ENCODE measurements at regions not wholly inside any gene's neighbourhood (a gene's known extent, or its start where the extent isn't known, plus 50 kb on each side); places are given as distances from the start of the nearest gene placed in this dataset.

DNA sequence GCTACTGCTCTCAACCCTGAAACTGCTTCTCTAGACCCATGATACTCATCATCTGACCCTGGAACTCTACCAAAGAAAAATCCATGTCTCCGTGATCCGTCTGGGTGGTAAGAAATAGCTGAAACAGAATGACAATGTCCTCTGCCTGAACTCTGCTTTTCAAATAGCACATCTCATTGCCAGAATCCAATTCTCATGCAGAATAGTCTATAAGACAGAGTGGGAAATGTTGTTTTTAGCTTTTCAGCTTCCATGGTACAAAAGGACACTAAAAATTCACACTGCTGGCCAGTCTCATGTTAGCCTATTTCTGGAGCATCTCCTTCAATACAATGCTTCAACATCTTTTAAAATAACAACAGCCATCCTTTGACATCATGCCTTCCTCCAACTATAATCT is 1355.8 kb upstream of the PRMT6 start:
- FAIRE-seq: no peak
- no peak for DNase-seq (ENCODE audit: low spot score)

- DNase-seq (ENCODE audit: low spot score): no peak
- no peak for FAIRE-seq
These were observed 1332.2 kb upstream of the PRMT6 start for GRCh38 chr1:105724286-105724685.

- DNase-seq (ENCODE audit: low spot score) (no peak), FAIRE-seq (no peak)
These were observed 1325.8 kb upstream of the PRMT6 start for GRCh38 chr1:105730701-105731100.

GRCh38 chr1:105736349-105736748 is 1320.1 kb upstream of the PRMT6 start:
- DNase-seq (ENCODE audit: low spot score): no peak
- FAIRE-seq: no peak

- FAIRE-seq (no peak), DNase-seq (ENCODE audit: low spot score) (no peak)
These were observed 1276.7 kb upstream of the PRMT6 start for GRCh38 chr1:105779727-105780126.

DNA sequence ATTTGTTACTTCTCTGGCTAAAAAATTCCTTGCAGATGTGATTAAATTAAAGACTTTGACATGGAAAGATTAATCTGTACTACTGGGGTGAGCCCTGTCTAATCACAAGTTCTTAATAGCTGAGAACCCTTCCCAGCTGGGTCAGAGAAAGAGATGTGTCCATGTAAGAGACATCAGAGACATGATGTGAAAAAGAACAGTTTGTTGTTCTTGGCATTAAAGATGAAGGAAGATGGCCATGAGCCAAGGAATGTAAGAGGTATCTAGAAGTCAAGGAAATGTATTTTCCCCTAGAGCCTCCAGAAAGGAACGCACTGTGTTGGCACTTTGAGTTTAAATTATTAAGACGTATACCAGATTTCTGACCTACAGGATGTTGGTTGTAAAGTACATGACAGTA is 1271.5 kb upstream of the PRMT6 start:
- no peak for FAIRE-seq
- no peak for DNase-seq (ENCODE audit: low spot score)

DNA sequence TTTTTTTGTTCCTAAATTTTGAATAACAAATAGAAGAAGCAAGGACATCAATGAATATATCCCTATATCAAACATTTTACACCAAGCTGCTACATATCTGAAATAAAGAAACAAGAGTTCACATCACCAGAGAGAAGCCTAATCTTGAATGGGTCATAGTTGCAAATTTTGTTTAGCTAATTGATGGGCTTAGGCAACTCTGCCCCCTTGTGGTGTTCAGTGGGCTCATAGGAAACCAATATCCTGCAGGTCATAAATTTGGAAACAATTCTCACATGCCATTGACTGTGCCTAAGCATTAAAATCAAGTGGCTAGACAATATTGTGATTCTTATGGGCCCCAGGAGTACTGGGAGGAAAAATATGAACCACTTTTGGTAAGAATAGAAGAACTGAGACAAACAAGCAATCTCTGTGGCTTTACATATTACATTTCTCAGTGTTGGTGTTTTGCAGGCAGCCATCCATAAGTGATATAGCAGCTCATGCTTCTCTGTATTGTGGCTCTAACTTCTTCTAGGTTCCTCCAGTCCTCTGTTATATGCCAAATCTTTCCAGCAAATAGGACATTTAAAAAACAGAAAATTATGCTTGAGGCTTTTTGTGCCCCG is 1262.8 kb upstream of the PRMT6 start:
- DNase-seq (ENCODE audit: low spot score): peak; percentile 26
- FAIRE-seq: no peak

GRCh38 chr1:105795741-105796140 is 1260.7 kb upstream of the PRMT6 start:
- DNase-seq (ENCODE audit: low spot score) (no peak), FAIRE-seq (no peak)

DNA sequence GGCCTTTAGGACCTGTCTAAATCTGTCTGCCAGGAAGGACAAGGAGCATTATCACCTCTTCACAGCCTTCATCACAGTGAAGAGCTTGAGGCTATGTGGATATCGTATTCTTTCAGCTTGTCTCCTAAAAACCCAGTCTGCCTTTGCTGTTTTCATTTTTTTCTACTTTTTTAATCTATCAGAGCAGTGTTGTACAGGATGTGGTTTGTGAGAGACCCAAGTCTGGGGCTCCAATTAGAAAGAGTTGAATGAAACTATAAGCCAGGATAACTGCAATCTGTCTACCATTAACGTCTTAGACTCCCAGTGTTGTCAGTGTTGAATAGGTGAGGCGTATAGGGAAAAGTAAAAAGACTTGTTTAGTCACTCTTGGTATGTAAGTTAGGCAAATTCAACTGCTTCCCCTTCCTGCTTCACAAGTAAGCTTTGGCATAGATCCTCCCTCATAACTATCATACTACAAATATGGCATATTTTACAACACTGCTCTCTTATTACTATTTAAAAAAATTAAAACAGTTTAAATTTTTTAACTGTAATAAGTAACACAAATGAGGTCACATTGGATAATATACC is 1225.8 kb upstream of the PRMT6 start:
- DNase-seq (ENCODE audit: low spot score): no peak

GRCh38 chr1:105838071-105838470 is 1218.4 kb upstream of the PRMT6 start:
- FAIRE-seq: no peak
- DNase-seq (ENCODE audit: low spot score): no peak

More for the DNA sequence above, 1225.8 kb upstream of the PRMT6 start:
- FAIRE-seq: no peak

DNA sequence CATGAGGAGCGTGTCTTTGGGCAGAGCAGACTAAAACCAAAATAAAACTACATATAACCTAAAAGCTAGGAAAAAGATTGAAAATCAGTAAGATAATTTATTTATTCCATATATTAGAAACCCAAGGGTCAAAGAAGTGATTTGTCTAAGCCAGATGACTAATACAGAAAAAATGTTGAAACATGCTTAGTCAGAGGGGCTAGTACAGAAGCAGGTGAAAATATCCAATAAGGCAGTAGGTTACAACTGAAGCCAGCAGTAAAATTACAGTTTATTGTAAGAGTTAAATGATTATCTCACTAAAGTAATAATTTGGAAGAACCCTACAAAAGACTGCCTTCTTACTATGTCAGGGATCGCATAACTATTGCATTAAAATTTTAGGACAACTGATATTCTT is 1190.9 kb upstream of the PRMT6 start:
- FAIRE-seq (no peak), DNase-seq (ENCODE audit: low spot score) (peak; percentile 41)

DNA sequence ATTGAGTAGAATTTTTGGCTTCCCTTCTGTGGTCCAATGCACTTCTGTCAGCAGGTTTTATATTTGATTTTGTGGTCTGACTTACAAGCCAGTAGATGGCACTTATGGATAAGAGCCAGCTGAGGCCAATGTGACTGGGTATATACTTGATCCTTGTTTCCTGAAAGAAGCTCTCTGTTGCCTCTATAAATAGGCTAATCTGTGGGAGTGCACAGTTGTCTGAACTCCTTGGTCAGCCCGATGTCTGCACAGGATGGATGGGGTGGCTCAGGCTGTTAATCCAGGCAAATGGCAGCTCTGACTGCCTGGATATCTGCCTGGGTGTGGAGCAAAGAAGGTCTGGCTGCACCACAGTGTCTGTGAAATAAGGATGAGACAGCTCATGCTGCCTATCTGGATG is 1183.7 kb upstream of the PRMT6 start:
- FAIRE-seq (no peak), DNase-seq (ENCODE audit: low spot score) (peak; percentile 6)

GRCh38 chr1:105874621-105875020 is 1181.9 kb upstream of the PRMT6 start:
- DNase-seq (ENCODE audit: low spot score) (no peak), FAIRE-seq (no peak)

DNA sequence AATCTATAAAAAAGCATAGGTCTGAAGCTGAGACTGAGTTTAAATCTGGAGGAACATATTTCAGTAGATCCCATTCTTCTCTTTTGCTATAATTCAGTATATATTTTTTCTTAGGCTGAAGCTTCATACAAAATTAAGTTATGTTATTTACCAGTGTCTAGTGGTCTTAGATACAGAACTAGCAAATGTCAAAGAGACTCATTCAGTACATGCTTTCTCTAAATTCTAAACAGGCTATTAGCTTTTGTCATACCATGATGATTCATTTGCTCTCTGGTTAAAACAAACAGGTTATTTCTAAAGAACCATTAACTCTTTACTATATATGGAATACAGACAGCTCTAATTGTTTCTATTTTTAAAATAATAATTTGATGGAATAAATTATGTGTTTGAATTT is 1170.2 kb upstream of the PRMT6 start:
- no peak for FAIRE-seq
- DNase-seq (ENCODE audit: low spot score): no peak

GRCh38 chr1:105891308-105891707 is 1165.2 kb upstream of the PRMT6 start:
- FAIRE-seq: no peak

GRCh38 chr1:105894006-105894405 is 1162.5 kb upstream of the PRMT6 start:
- DNase-seq (ENCODE audit: low spot score) (no peak), FAIRE-seq (no peak)

More at GRCh38 chr1:105891308-105891707, 1165.2 kb upstream of the PRMT6 start:
- no peak for DNase-seq (ENCODE audit: low spot score)

GRCh38 chr1:105909811-105910210 is 1146.7 kb upstream of the PRMT6 start:
- DNase-seq (ENCODE audit: low spot score): no peak
- no peak for FAIRE-seq

GRCh38 chr1:105914403-105914802 is 1142.1 kb upstream of the PRMT6 start:
- FAIRE-seq (no peak), DNase-seq (ENCODE audit: low spot score) (no peak)

- FAIRE-seq: no peak
- DNase-seq (ENCODE audit: low spot score): no peak
These were observed 1121.7 kb upstream of the PRMT6 start for GRCh38 chr1:105934806-105935205.

DNA sequence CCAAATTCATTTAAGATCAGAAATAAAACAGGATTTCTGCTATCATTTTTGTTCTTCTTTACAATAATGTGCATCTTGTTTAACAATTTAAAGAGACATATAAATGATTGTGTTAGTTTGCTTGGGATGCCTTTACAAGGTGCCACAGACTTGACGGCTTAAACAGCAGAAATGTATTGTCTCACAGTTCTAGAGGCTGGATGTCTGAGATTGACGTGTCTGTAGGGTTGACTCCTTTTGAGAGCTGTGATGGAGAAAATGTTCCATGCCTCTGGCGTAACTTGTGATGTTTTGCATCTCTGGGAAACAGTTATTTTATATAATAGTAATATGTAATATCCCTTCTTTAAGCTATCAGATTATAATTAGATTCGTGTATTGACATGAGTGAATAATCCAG is 1091.6 kb upstream of the PRMT6 start:
- DNase-seq (ENCODE audit: low spot score) (no peak), FAIRE-seq (no peak)

DNA sequence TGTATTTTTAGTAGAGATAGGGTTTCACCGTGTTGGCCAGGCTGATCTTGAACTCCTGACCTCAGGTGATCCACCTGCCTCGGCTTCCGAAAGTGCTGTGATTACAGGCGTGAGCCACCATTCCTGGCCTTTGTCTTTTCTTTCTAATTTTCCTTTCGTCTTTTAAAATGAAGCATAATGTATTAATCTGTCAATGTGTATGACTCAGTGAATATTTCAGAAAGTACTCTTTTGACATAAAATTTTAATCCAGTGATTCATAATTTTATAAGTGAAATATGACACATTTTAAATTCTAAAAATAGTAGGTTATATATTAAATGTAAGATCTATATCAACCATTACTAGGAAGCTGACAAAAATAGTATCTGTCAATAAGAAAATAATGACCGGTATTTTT is 1059.0 kb upstream of the PRMT6 start:
- FAIRE-seq: no peak
- no peak for DNase-seq (ENCODE audit: low spot score)

GRCh38 chr1:106022312-106022902 is 1034.1 kb upstream of the PRMT6 start:
- DNase-seq (ENCODE audit: low spot score): no peak
- FAIRE-seq: no peak

- DNase-seq (ENCODE audit: low spot score): no peak
- no peak for FAIRE-seq
These were observed 1028.6 kb upstream of the PRMT6 start for GRCh38 chr1:106027871-106028270.

Measured in urothelium cell line (cell line).